ENCODE measurements at regions not wholly inside any gene's neighbourhood (a gene's known extent, or its start where the extent isn't known, plus 50 kb on each side); places are given as distances from the start of the nearest gene placed in this dataset.

DNA sequence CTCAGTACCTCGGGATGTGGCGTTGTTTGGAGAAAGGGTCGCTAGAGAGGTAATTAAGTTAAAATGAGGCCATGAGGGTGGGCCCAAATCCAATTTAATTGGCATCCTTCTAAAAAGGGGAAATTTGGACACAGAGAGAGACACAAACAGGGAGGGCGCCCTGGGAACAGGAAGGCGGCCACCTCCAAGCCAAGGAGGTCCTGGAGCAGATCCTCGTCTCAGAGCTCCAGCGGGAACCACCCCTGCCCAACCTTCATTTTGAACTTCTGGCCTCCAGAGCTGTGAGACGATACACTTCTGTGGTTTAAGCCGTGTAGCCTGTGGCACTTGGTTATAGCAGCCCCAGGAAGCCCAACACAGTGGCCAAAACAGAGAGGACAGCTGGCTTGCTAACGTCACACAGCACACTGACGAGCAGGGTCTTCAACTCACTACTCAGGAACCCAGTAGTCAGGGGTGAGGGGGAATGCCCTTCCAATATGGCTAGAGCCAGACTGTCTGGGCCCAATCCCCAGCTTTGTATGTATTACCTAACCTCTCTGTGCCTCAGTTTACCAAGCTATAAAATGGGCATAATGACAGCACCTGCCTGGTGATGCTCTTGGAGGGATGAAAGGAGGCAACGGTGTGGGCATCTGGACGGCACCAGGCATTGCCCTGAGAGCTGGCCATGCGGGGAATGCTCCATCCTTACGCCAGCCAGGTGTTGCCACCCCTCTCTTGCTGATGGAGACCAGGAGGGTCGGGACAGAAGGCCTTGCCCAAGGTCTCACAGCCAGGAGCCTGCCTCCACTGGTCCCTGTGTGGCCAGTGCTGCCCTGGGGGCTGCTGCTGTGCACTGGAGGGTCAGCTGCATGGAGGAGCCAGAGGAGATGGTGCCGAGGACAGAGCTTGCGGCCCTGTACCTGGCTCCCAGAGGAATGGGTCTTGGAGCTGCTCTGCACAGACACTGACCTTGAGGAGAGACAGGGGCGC lies 53.3 kb upstream of the LINC01488 start:
- POLR2A ChIA-PET (ENCODE audit: partially characterized antibody) = interaction anchor here (1.0 kb wide), 1 partner anchor 15 kb away, joined by 3 read pairs; no protein-coding TSS in a partner anchor
- no peak overlapping the region for H3K56ac ChIP-seq (replicated peaks; ENCODE audit: insufficient read length, low read depth, low read length)

More for the DNA sequence above, 53.3 kb upstream of the LINC01488 start:
- H2AFZ ChIP-seq (ENCODE audit: low read length) = no peak overlapping the region
- H3K4me3 ChIP-seq (ENCODE audit: extremely low read depth in 1 of 4, insufficient read depth in 2 of 4, low read depth in 3 of 4, low read length in 4 of 4) = no peak overlapping the region
- H3K23ac ChIP-seq (ENCODE audit: insufficient read length) = no peak overlapping the region
- no peaks in the 10 kb centered on the region for H4K20me1 ChIP-seq (replicated peaks in 1 of 2; ENCODE audit: control insufficient read depth in 1 of 2, insufficient read depth in 2 of 2, low read length in 2 of 2)
- no peak overlapping the region for H3K14ac ChIP-seq (ENCODE audit: insufficient read length)
- no peak overlapping the region for H2AK5ac ChIP-seq (ENCODE audit: low read depth, low read length)
- H2BK120ac ChIP-seq (replicated peaks; ENCODE audit: low read depth, low read length) = no peak overlapping the region
- FAIRE-seq (no peak), DNase-seq (ENCODE audit: low read depth in 1 of 2, low spot score in 2 of 2) (no peak)
- no peak for TF ChIP-seq KDM1A (IDR thresholded peaks at IDR 0.05; ENCODE audit: borderline replicate concordance, low read length)
- TF ChIP-seq RXRA (IDR thresholded peaks at IDR 0.05; ENCODE audit: insufficient read depth, low read depth, low read length) = no peak
- no peak for TF ChIP-seq SP4 (IDR thresholded peaks at IDR 0.05; ENCODE audit: low read length)
- TF ChIP-seq KDM5A (IDR thresholded peaks at IDR 0.05; ENCODE audit: low read length) = no peak
- no peak overlapping the region for H2BK5ac ChIP-seq (ENCODE audit: low read depth, low read length)
- no peaks in the 10 kb centered on the region for H3K23me2 ChIP-seq (ENCODE audit: low read depth, low read length)
- no peak overlapping the region for H2BK20ac ChIP-seq (ENCODE audit: low read length)
- H3K27ac ChIP-seq (ENCODE audit: low read depth, low read length) = no peak overlapping the region
- no peak overlapping the region for H3K4me2 ChIP-seq (ENCODE audit: insufficient read depth in 1 of 2, low read depth in 2 of 2, low read length in 2 of 2)
- H3K4me1 ChIP-seq (replicated peaks in 1 of 4; ENCODE audit: control insufficient read depth in 3 of 4, insufficient read depth in 4 of 4, low read length in 3 of 4) = no peaks in the 10 kb centered on the region
- CTCF ChIA-PET (ENCODE audit: partially characterized antibody) = interaction anchor here (0.6 to 1.4 kb wide), 6 partner anchors 16 to 1387 kb away, joined by 3 to 8 read pairs (median 4); no protein-coding TSS in a partner anchor
- no peaks in the 10 kb centered on the region for H3K79me2 ChIP-seq (ENCODE audit: control insufficient read depth in 1 of 2, insufficient read depth in 2 of 2, low read length in 2 of 2)
- no peak overlapping the region for H3K18ac ChIP-seq (ENCODE audit: extremely low read depth, low read length)
- no peak overlapping the region for H2BK15ac ChIP-seq (ENCODE audit: low read length)
- 0 out of 7 replicates have a peak, but pooled peaks cover 0 to 3% (median 0%) of the 10 kb centered on the region in 4 experiments for H3K27me3 ChIP-seq (replicated peaks in 1 of 4; ENCODE audit: control insufficient read depth in 3 of 4, extremely low read depth in 1 of 4, insufficient read depth in 3 of 4, low read length in 3 of 4)
- H3K9ac ChIP-seq (replicated peaks in 1 of 4; ENCODE audit: extremely low read depth in 1 of 4, low read depth in 3 of 4, low read length in 3 of 4) = no peak overlapping the region
- H3K36me3 ChIP-seq (ENCODE audit: control insufficient read depth in 2 of 4, insufficient read depth in 4 of 4, low read length in 3 of 4) = no peaks in the 10 kb centered on the region
- H3K9me3 ChIP-seq (ENCODE audit: insufficient read depth in 2 of 2, low read depth in 1 of 2, low read length in 1 of 2) = peaks cover 10 to 12% of the 10 kb centered on the region in 2 experiments; a peak in 3 of 4 replicates
- H3K79me1 ChIP-seq (ENCODE audit: low read depth, low read length) = no peaks in the 10 kb centered on the region
- H4K8ac ChIP-seq (ENCODE audit: extremely low read depth, insufficient read depth, low read length) = no peak overlapping the region
- WGBS, 2 experiments (ENCODE audit: extremely low coverage in 1 of 2, insufficient coverage in 1 of 2, insufficient read length in 1 of 2, insufficient replicate concordance in 2 of 2, low coverage in 1 of 2, low lambda C conversion rate in 2 of 2, missing lambda C conversion rate in 1 of 2) = 89% methylated on average over 19 of the region's 19 CpGs; no CpG with 5 or more reads in 1 of the 2 experiments
- no peak overlapping the region for H2BK12ac ChIP-seq (ENCODE audit: low read depth, low read length)
- H3K4ac ChIP-seq (replicated peaks; ENCODE audit: insufficient read length, low read depth, low read length) = no peak overlapping the region
- no peak overlapping the region for H4K5ac ChIP-seq (ENCODE audit: insufficient read length, low read depth, low read length)
- no peak overlapping the region for H4K91ac ChIP-seq (replicated peaks; ENCODE audit: insufficient read length, low read length)

Data from H1 (cell line).